ENCODE measurements at regions not wholly inside any gene's neighbourhood (a gene's known extent, or its start where the extent isn't known, plus 50 kb on each side); places are given as distances from the start of the nearest gene placed in this dataset.

- TF ChIP-seq, protein P1, sequence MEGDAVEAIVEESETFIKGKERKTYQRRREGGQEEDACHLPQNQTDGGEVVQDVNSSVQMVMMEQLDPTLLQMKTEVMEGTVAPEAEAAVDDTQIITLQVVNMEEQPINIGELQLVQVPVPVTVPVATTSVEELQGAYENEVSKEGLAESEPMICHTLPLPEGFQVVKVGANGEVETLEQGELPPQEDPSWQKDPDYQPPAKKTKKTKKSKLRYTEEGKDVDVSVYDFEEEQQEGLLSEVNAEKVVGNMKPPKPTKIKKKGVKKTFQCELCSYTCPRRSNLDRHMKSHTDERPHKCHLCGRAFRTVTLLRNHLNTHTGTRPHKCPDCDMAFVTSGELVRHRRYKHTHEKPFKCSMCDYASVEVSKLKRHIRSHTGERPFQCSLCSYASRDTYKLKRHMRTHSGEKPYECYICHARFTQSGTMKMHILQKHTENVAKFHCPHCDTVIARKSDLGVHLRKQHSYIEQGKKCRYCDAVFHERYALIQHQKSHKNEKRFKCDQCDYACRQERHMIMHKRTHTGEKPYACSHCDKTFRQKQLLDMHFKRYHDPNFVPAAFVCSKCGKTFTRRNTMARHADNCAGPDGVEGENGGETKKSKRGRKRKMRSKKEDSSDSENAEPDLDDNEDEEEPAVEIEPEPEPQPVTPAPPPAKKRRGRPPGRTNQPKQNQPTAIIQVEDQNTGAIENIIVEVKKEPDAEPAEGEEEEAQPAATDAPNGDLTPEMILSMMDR (IDR thresholded peaks at IDR 0.05): no peak
- TF ChIP-seq POLR2A (IDR thresholded peaks at IDR 0.05): no peak
These were observed 183.6 kb upstream of the GMDS start for GRCh38 chr6:2429032-2429431.

All from adrenal gland (tissue), 5 donors.